ENCODE measurements at regions not wholly inside any gene's neighbourhood (a gene's known extent, or its start where the extent isn't known, plus 50 kb on each side); places are given as distances from the start of the nearest gene placed in this dataset.

DNA sequence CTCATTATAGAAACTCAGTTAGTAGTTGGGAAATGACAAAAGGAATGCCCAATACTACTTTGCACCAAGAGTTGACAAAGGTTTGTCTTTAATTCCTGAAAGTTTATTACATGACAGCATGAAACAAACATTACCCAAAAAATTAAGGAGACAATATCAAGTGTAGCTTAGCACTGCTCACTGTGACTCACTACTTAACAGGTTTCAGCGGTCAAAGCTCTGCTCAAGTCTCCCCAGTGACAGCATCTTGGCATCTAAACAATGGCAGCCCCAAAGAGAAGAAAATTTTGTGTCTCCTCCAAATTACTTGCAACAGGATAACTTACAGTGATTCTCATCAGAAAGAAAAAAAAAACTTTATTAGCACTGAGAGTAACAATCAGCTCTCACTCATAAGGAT is 1030.2 kb downstream of the EFNA5 start:
- TF ChIP-seq POLR2A (IDR thresholded peaks at IDR 0.05) = no peak
- TF ChIP-seq, protein P1, sequence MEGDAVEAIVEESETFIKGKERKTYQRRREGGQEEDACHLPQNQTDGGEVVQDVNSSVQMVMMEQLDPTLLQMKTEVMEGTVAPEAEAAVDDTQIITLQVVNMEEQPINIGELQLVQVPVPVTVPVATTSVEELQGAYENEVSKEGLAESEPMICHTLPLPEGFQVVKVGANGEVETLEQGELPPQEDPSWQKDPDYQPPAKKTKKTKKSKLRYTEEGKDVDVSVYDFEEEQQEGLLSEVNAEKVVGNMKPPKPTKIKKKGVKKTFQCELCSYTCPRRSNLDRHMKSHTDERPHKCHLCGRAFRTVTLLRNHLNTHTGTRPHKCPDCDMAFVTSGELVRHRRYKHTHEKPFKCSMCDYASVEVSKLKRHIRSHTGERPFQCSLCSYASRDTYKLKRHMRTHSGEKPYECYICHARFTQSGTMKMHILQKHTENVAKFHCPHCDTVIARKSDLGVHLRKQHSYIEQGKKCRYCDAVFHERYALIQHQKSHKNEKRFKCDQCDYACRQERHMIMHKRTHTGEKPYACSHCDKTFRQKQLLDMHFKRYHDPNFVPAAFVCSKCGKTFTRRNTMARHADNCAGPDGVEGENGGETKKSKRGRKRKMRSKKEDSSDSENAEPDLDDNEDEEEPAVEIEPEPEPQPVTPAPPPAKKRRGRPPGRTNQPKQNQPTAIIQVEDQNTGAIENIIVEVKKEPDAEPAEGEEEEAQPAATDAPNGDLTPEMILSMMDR (IDR thresholded peaks at IDR 0.05) = no peak
- Histone ChIP-seq H3K36me3 (no peaks in the 10 kb centered on the region), H3K27ac (no peak overlapping the region), H3K27me3 (no peaks in the 10 kb centered on the region), H3K9me3 (no peaks in the 10 kb centered on the region), H3K4me3 (no peak overlapping the region), H3K4me1 (no peaks in the 10 kb centered on the region)
- DNase-seq = no peak
- no peak for ATAC-seq
- intact Hi-C loops (cut with DNase I) = no loop called here
- 86% methylated on average over 1 of the region's 1 CpG for WGBS (ENCODE audit: insufficient coverage, low coverage, low lambda C conversion rate, missing lambda C conversion rate)

GRCh38 chr5:106639488-106639887 is 1031.2 kb downstream of the EFNA5 start:
- H3K27ac ChIP-seq = no peak overlapping the region
- no peaks in the 10 kb centered on the region for H3K27me3 ChIP-seq
- no peaks in the 10 kb centered on the region for H3K36me3 ChIP-seq
- H3K4me1 ChIP-seq = no peaks in the 10 kb centered on the region
- ATAC-seq (no peak), DNase-seq (no peak)
- no peak overlapping the region for H3K4me3 ChIP-seq
- intact Hi-C loops (cut with DNase I) = no loop called here
- 23% methylated on average over 2 of the region's 2 CpGs for whole genome bisulfite sequencing (ENCODE audit: insufficient coverage, low coverage, low lambda C conversion rate, missing lambda C conversion rate)
- TF ChIP-seq, protein P1 (IDR thresholded peaks at IDR 0.05) = no peak
- TF ChIP-seq POLR2A (IDR thresholded peaks at IDR 0.05) = no peak
- no peaks in the 10 kb centered on the region for H3K9me3 ChIP-seq

DNA sequence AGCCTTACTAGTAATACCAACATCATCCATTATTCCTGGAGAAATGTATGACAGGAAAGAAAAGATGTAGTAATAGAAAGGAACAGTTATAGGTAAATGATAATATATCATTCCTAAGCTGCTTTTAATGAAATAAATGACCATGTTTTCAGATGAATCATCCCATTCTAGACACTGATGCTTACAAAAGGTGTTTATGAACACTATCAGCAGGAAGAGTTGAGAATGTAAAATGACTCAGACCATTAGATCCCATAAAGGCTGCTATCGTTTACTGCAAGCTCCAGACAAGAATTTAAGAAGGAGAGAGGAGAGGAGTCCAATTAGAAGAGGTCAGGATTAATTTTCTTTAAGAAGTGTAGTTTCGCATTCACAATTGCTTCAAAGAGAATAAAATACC is 1033.5 kb downstream of the EFNA5 start:
- no peak overlapping the region for H3K27ac ChIP-seq
- intact Hi-C loops (cut with DNase I) = no loop called here
- H3K9me3 ChIP-seq = no peaks in the 10 kb centered on the region
- H3K27me3 ChIP-seq = no peaks in the 10 kb centered on the region
- no peaks in the 10 kb centered on the region for H3K36me3 ChIP-seq
- ATAC-seq = no peak
- H3K4me3 ChIP-seq = no peak overlapping the region
- no peaks in the 10 kb centered on the region for H3K4me1 ChIP-seq
- TF ChIP-seq, protein P1 (IDR thresholded peaks at IDR 0.05) = no peak
- no peak for TF ChIP-seq POLR2A (IDR thresholded peaks at IDR 0.05)
- WGBS (ENCODE audit: insufficient coverage, low coverage, low lambda C conversion rate, missing lambda C conversion rate) = 55% methylated on average over 2 of the region's 2 CpGs
- DNase-seq = no peak

DNA sequence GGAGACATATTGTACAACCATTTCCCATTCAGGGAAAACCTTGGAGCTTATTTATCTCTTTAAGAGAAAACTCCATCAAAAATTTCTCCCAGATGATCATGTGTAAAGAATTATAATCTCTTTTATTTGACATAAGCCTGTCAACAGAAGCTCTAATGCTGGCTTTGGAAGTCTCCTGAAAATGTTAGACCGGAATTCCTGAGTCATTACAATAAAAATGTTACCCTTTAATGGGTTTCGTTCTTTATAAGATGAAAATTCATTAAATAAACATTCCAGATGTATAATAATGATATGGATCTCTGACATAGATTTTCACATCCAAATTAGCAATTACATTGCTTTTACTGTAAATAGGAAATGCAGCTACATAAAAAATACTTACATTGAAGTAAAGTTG is 1036.4 kb downstream of the EFNA5 start:
- intact Hi-C loops (cut with DNase I) = no loop called here
- no peak for DNase-seq

More for the DNA sequence above, 1036.4 kb downstream of the EFNA5 start:
- no peaks in the 10 kb centered on the region for H3K4me1 ChIP-seq
- H3K27ac ChIP-seq = no peak overlapping the region
- no peaks in the 10 kb centered on the region for H3K9me3 ChIP-seq
- H3K4me3 ChIP-seq = no peak overlapping the region
- H3K36me3 ChIP-seq = no peaks in the 10 kb centered on the region
- 40% methylated on average over 2 of the region's 2 CpGs for WGBS (ENCODE audit: insufficient coverage, low coverage, low lambda C conversion rate, missing lambda C conversion rate)
- H3K27me3 ChIP-seq = no peaks in the 10 kb centered on the region
- no peak for TF ChIP-seq POLR2A (IDR thresholded peaks at IDR 0.05)
- TF ChIP-seq, protein P1 (IDR thresholded peaks at IDR 0.05) = no peak
- ATAC-seq = no peak

Measured in right lobe of liver (tissue), 6 donors.